ENCODE measurements at regions not wholly inside any gene's neighbourhood (a gene's known extent, or its start where the extent isn't known, plus 50 kb on each side); places are given as distances from the start of the nearest gene placed in this dataset.

GRCh38 chr22:48238284-48238915, 1476.0 kb downstream of the TBC1D22A start:
- ChIA-PET POLR2A (ENCODE audit: unreplicated experiment) (no interaction called here), CTCF (no interaction called here)
- H2AFZ ChIP-seq (replicated peaks; ENCODE audit: low read length, poor library complexity) = no peak overlapping the region
- H3K27me3 ChIP-seq (ENCODE audit: control insufficient read depth, insufficient read depth, low read length) = no peaks in the 10 kb centered on the region
- H3K4me1 ChIP-seq (ENCODE audit: control insufficient read depth, insufficient read depth, low read length) = no peaks in the 10 kb centered on the region
- H2BK5ac ChIP-seq (ENCODE audit: low read depth, low read length, poor library complexity, severe bottlenecking) = no peak overlapping the region
- H3K14ac ChIP-seq (replicated peaks; ENCODE audit: low read depth, low read length) = no peak overlapping the region
- DNase-seq (no peak), ATAC-seq (ENCODE audit: low read depth) (no peak)
- H2AK9ac ChIP-seq (replicated peaks; ENCODE audit: low read depth, low read length, poor library complexity) = no peak overlapping the region
- no peak overlapping the region for H4K91ac ChIP-seq (ENCODE audit: insufficient read depth, low read depth, low read length)
- H3K9ac ChIP-seq (ENCODE audit: low read depth, low read length) = no peak overlapping the region
- H3K9me1 ChIP-seq (ENCODE audit: insufficient read depth, low read length) = no peaks in the 10 kb centered on the region
- H3K79me1 ChIP-seq (ENCODE audit: low read depth in 1 of 2, low read length in 2 of 2) = no peaks in the 10 kb centered on the region
- TF ChIP-seq RAD21 (IDR thresholded peaks at IDR 0.05; ENCODE audit: low read length) (no peak), NFE2L2 (IDR thresholded peaks at IDR 0.05; ENCODE audit: low read depth, low read length) (no peak), MAZ (IDR thresholded peaks at IDR 0.05; ENCODE audit: borderline replicate concordance, low read depth, low read length) (no peak), CEBPB (IDR thresholded peaks at IDR 0.05; ENCODE audit: low read depth, low read length) (no peak), MAFK (IDR thresholded peaks at IDR 0.05; ENCODE audit: low read depth, low read length) (no peak), ELK1 (IDR thresholded peaks at IDR 0.05; ENCODE audit: borderline replicate concordance, low read depth, low read length) (no peak), CHD1 (IDR thresholded peaks at IDR 0.05; ENCODE audit: low read depth, low read length) (no peak)
- no peak overlapping the region for H2BK20ac ChIP-seq (ENCODE audit: low read depth, low read length)
- H2AK5ac ChIP-seq (ENCODE audit: low read depth, low read length) = no peak overlapping the region
- no peak overlapping the region for H3K18ac ChIP-seq (ENCODE audit: low read depth, low read length)
- H3K4ac ChIP-seq (ENCODE audit: low read depth, low read length) = no peak overlapping the region
- H4K5ac ChIP-seq (ENCODE audit: low read depth, low read length) = no peak overlapping the region
- no peak overlapping the region for H3K56ac ChIP-seq (ENCODE audit: extremely low read depth, insufficient read depth, low read length)
- no peak overlapping the region for H2BK15ac ChIP-seq (ENCODE audit: low read depth, low read length)
- no peak overlapping the region for H3K23ac ChIP-seq (ENCODE audit: low read depth, low read length)
- intact Hi-C loops (cut with micrococcal nuclease) (no loop called here), in situ Hi-C loops (cut with MboI; ENCODE audit: low sequenced_read_pairs) (no loop called here), dilution Hi-C loops (cut with HindIII; ENCODE audit: low sequenced_read_pairs, unreplicated experiment) (no loop called here)
- no TSS peak for BruUV-seq (replicated peaks)
- no peaks in the 10 kb centered on the region for H4K20me1 ChIP-seq (ENCODE audit: insufficient read depth, low read length)
- 57% methylated on average over 3 of the region's 9 CpGs; no CpG with 5 or more reads in 1 of the 2 experiments for WGBS, 2 experiments (ENCODE audit: extremely low coverage in 2 of 2, insufficient read length in 1 of 2)
- H2BK120ac ChIP-seq (ENCODE audit: low read depth, low read length) = no peak overlapping the region
- H4K8ac ChIP-seq (ENCODE audit: low read depth in 2 of 2, low read length in 2 of 2) = no peak overlapping the region
- H3K36me3 ChIP-seq (ENCODE audit: control insufficient read depth, insufficient read depth, low read length) = no peaks in the 10 kb centered on the region
- no peak overlapping the region for H3K4me3 ChIP-seq (ENCODE audit: insufficient read depth, low read depth, low read length)
- H3K9me3 ChIP-seq (ENCODE audit: control insufficient read depth, insufficient read depth, low read length) = peaks cover 54% of the 10 kb centered on the region
- no peak overlapping the region for H3K4me2 ChIP-seq (ENCODE audit: low read depth, low read length)
- no peak overlapping the region for H3K27ac ChIP-seq (ENCODE audit: insufficient read depth, low read length)

Measured in IMR-90 (cell line).